SK-N-SH (cell line): ENCODE measurements at regions not wholly inside any gene's neighbourhood (a gene's known extent, or its start where the extent isn't known, plus 50 kb on each side); places are given as distances from the start of the nearest gene placed in this dataset.
"Not testable (repeated sequence)": the region's sequence is repeated elsewhere in the genome, so short reads cannot be mapped to it uniquely, and the experiment has no call there.

Experiments used
- CTCF ChIA-PET: fragments of 300-600, 350-600 bp; formaldehyde crosslinking; extraction: SDS; loops from one replicate; lab custom pipeline; 2021; lab: Yijun Ruan, JAX
- POLR2A ChIA-PET: fragments of 350-600 bp; sonication (Branson Sonifier 250); formaldehyde crosslinking; extraction: SDS; loops from one replicate; lab custom pipeline; 2020; ENCODE audit warnings: antibody characterized with exemption, inconsistent platforms; lab: Yijun Ruan, JAX
- DNase-seq: peaks from one replicate; pipeline ENCODE4 v3.0.0; 2012
- H2AFZ ChIP-seq: fragments of 200-600 bp; sonication (generic); 2 replicates; pipeline ENCODE4 v1.8.1; 2016; ENCODE audit warnings: antibody characterized with exemption, mild to moderate bottlenecking, low read depth
- H3F3A ChIP-seq: fragments of 200-600 bp; sonication (generic); replicated peaks from 2 replicates; pipeline ENCODE3; 2016; ENCODE audit warnings: antibody characterized with exemption, mild to moderate bottlenecking; ENCODE audit not compliant: insufficient read depth
- H3K27ac ChIP-seq, 2 experiments: fragments of 200-500 bp in 1 of 2; fragments of 200-600 bp in 1 of 2; sonication (Bioruptor generic) in 1 of 2; sonication (generic), shearing (Covaris generic) in 1 of 2; 2 replicates each; pipeline versions ENCODE4 v1.5.1 to v1.6.1; 2014 to 2016; ENCODE audit warnings: low read depth in 2 of 2, inconsistent platforms in 1 of 2, low read length in 1 of 2, mild to moderate bottlenecking in 1 of 2, mixed read lengths in 1 of 2
- H3K27me3 ChIP-seq: fragments of 200-600 bp; sonication (generic), shearing (Covaris generic); 2 replicates; pipeline ENCODE4 v1.6.1; 2016; ENCODE audit warnings: mixed run types; ENCODE audit not compliant: insufficient read depth
- H3K36me3 ChIP-seq, 2 experiments: fragments of 200-500 bp in 1 of 2; fragments of 200-600 bp in 1 of 2; sonication (Bioruptor generic) in 1 of 2; sonication (generic) in 1 of 2; replicated peaks in 1 of 2; 2 replicates each; pipeline versions ENCODE3 to v1.5.1; 2014 to 2016; ENCODE audit warnings: low read length in 1 of 2, mild to moderate bottlenecking in 1 of 2; ENCODE audit not compliant: insufficient read depth in 2 of 2, control insufficient read depth in 1 of 2
- H3K4me1 ChIP-seq, 2 experiments: fragments of 200-500 bp in 1 of 2; fragments of 200-600 bp in 1 of 2; sonication (Bioruptor generic) in 1 of 2; sonication (generic), shearing (Covaris generic) in 1 of 2; 2 replicates each; pipeline versions ENCODE4 v1.5.1 to v1.6.1; 2014 to 2016; ENCODE audit warnings: low read depth in 1 of 2, low read length in 1 of 2, mixed run types in 1 of 2; ENCODE audit not compliant: insufficient read depth in 2 of 2, control insufficient read depth in 1 of 2
- H3K4me2 ChIP-seq: fragments of 200-600 bp; sonication (generic), shearing (Covaris generic); 2 replicates; pipeline ENCODE4 v1.6.1; 2017; ENCODE audit warnings: mixed run types
- H3K4me3 ChIP-seq, 2 experiments: fragments of 200-500 bp in 1 of 2; fragments of 200-600 bp in 1 of 2; sonication (Bioruptor generic) in 1 of 2; sonication (generic), shearing (Covaris generic) in 1 of 2; 2 replicates each; pipeline versions ENCODE4 v1.5.1 to v1.8.1; 2014 to 2016; ENCODE audit warnings: low read depth in 2 of 2, inconsistent platforms in 1 of 2, low read length in 1 of 2, mild to moderate bottlenecking in 1 of 2, mixed read lengths in 1 of 2, moderate library complexity in 1 of 2
- H3K79me2 ChIP-seq: fragments of 200-600 bp; sonication (generic); 2 replicates; pipeline ENCODE4 v1.8.1; 2017; ENCODE audit warnings: mild to moderate bottlenecking; ENCODE audit not compliant: insufficient read depth
- H3K9ac ChIP-seq: fragments of 200-600 bp; sonication (generic); 2 replicates; pipeline ENCODE4 v1.6.1; 2017; ENCODE audit warnings: mixed run types
- H3K9me2 ChIP-seq: fragments of 200-600 bp; sonication (generic); 2 replicates; pipeline ENCODE4 v1.6.1; 2017; ENCODE audit warnings: mixed run types
- H3K9me3 ChIP-seq: fragments of 200-600 bp; sonication (generic); 2 replicates; pipeline ENCODE4 v1.6.1; 2017; ENCODE audit warnings: mixed run types, mild to moderate bottlenecking, moderate library complexity
- H4K20me1 ChIP-seq: fragments of 200-600 bp; sonication (generic); 2 replicates; pipeline ENCODE4 v1.6.1; 2017; ENCODE audit warnings: mild to moderate bottlenecking, mixed run types; ENCODE audit not compliant: insufficient read depth
- SMC3 ChIP-seq: IDR thresholded peaks from 2 replicates; pipeline ENCODE4 v1.6.1; 2012; ENCODE audit warnings: low read depth, low read length, improper control_type of control experiment
- WGBS: methylation state at CpG from one replicate; pipeline ENCODE4 v1.1.6; 2017; ENCODE audit warnings: low lambda C conversion rate; 5-methylcytosine and 5-hydroxymethylcytosine counted together

DNA sequence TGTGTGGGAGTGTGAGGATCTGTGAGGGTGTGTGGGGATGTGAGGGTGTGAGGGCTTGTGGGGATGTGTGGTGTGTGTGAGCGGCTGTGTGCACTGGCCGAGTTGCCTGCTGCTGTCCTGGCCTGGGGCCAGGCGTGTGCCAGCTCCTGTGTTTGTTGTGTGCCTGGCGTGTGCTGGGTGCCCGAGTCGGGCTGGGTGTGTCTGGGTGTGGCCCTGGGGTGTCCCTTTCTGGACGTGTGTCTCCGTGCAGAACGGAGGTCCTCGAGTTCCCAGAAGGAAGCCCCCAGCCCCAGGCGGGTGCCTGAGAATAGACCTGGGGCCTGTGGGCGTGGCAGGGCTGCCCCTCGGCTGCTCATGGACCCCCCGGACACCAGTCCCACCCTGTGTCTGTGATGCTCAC lies 157.7 kb downstream of the TMEM121 start:
- H3K27ac ChIP-seq, H4K20me1 ChIP-seq, H3K36me3 ChIP-seq, POLR2A ChIA-PET, H3K9me2 ChIP-seq, H2AFZ ChIP-seq, CTCF ChIA-PET, H3F3A ChIP-seq, H3K4me3 ChIP-seq, H3K79me2 ChIP-seq, DNase-seq, H3K4me1 ChIP-seq, H3K27me3 ChIP-seq, H3K4me2 ChIP-seq, H3K9me3 ChIP-seq, H3K9ac ChIP-seq: not testable (repeated sequence)
- 54% methylated on average over 3 of the region's 14 CpGs for WGBS

DNA sequence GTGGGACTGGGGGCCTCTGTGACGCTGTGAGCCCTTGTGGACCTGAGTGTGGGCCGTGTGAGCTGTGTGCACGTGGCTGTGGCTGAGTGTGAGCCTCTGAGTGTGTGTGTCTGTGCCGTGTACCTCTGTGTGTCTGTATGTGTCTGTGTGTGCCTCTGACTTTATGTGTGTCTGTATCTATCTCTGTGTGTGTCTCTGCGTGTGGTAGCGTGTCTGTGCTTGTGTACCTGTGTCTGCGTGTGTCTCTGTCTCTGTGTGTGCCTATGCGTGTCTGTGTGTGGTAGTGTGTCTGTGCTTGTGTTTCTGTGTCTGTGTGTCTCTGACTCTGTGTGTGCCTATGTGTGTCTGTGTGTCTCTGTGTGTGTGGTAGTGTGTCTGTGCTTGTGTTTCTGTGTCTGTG lies 158.2 kb downstream of the TMEM121 start:
- H3K4me1 ChIP-seq, H3K27me3 ChIP-seq, H3F3A ChIP-seq, H3K9ac ChIP-seq, H3K9me2 ChIP-seq, H3K36me3 ChIP-seq, H3K4me2 ChIP-seq, POLR2A ChIA-PET, DNase-seq, H3K79me2 ChIP-seq, H4K20me1 ChIP-seq, H3K9me3 ChIP-seq, H2AFZ ChIP-seq, CTCF ChIA-PET, H3K27ac ChIP-seq, H3K4me3 ChIP-seq: not testable (repeated sequence)
- 65% methylated on average over 7 of the region's 8 CpGs for WGBS

DNA sequence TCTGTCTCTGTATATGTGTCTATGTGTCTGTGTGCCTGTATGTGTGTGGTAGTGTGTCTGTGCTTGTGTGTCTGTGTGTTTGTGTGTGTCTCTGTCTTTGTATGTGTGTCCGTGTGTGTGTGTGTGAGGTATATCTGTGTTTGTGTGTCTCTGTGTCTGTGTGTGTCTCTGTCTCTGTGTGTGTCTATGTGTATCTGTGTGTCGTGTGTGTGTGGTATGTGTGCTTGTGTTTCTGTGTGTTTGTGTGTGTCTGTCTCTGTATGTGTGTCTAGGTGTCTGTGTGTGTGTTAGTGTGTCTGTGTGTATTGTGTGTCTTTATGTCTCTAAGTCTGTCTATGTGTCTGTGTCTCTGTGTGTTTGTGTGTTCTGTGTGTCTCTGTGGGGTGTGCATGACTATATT lies 158.6 kb downstream of the TMEM121 start:
- no peak overlapping the region for H3K4me2 ChIP-seq
- DNase-seq = no peak
- no peak overlapping the region for H3K9ac ChIP-seq
- H3K9me3 ChIP-seq = no peaks in the 10 kb centered on the region
- no peak overlapping the region for H3K4me3 ChIP-seq
- H4K20me1 ChIP-seq = no peaks in the 10 kb centered on the region
- TF ChIP-seq SMC3 = no peak
- no peak overlapping the region for H2AFZ ChIP-seq
- H3K4me1 ChIP-seq = no peaks in the 10 kb centered on the region
- H3K9me2 ChIP-seq = no peaks in the 10 kb centered on the region
- POLR2A ChIA-PET = no interaction called here
- no peaks in the 10 kb centered on the region for H3K36me3 ChIP-seq
- H3K79me2 ChIP-seq = no peaks in the 10 kb centered on the region
- no peaks in the 10 kb centered on the region for H3K27me3 ChIP-seq
- H3K27ac ChIP-seq = no peak overlapping the region
- no peaks in the 10 kb centered on the region for H3F3A ChIP-seq
- CTCF ChIA-PET = no interaction called here
- WGBS = 52% methylated on average over 2 of the region's 2 CpGs

DNA sequence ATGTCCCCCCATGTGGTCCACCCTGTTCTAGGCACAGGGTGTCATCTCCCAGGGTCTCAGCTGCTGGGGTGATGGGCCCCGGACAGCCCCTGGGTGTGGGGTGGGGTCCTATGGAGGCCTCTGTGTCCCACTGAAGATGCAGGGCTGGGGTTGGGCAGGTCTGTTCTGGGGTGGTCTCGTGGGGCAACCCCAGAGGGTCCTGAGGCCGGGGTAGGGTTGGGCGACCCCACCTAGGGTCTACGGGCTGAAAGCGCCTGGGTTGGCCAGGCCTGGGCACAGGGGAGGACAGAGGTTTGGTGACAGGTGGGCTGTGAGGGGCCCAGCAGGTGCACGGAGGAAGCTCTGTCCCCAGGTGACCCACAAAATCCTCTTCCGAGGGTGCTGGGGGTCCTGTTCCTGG lies 159.2 kb downstream of the TMEM121 start:
- H3K27ac ChIP-seq, H4K20me1 ChIP-seq, H3K79me2 ChIP-seq, CTCF ChIA-PET, H3K9me2 ChIP-seq, H2AFZ ChIP-seq, H3K27me3 ChIP-seq, H3K9ac ChIP-seq, POLR2A ChIA-PET, H3F3A ChIP-seq, DNase-seq, H3K4me1 ChIP-seq, H3K4me3 ChIP-seq, H3K9me3 ChIP-seq, H3K36me3 ChIP-seq, H3K4me2 ChIP-seq: not testable (repeated sequence)
- 40% methylated on average over 3 of the region's 8 CpGs for WGBS

DNA sequence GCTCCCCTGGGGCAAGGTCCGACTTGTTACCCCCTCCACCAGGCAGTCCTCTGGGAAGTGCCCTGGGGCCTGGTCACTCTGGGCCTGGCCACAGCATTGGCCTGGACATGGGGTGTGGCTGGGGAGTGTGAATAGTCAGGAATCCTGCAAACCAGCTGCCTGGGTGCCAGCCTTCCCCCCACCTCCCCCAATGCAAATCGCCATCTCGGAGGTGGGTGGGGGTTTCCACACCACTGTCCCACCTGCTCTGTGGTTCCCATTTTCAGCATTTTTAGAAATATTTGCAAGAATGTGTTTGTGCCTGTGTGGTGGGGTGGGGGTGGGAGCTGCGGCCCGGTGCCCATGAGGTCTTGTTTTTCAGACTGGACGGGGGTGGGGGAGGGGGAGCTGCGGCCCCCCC lies 159.7 kb downstream of the TMEM121 start:
- H3K4me3 ChIP-seq, H3F3A ChIP-seq, H4K20me1 ChIP-seq, H3K9me3 ChIP-seq, H3K9me2 ChIP-seq, DNase-seq, CTCF ChIA-PET, H3K27ac ChIP-seq, H3K79me2 ChIP-seq, POLR2A ChIA-PET, H3K36me3 ChIP-seq, H3K4me2 ChIP-seq, H2AFZ ChIP-seq, H3K27me3 ChIP-seq, H3K4me1 ChIP-seq, H3K9ac ChIP-seq: not testable (repeated sequence)
- no CpG with 5 or more reads among the region's 7 CpGs for WGBS

DNA sequence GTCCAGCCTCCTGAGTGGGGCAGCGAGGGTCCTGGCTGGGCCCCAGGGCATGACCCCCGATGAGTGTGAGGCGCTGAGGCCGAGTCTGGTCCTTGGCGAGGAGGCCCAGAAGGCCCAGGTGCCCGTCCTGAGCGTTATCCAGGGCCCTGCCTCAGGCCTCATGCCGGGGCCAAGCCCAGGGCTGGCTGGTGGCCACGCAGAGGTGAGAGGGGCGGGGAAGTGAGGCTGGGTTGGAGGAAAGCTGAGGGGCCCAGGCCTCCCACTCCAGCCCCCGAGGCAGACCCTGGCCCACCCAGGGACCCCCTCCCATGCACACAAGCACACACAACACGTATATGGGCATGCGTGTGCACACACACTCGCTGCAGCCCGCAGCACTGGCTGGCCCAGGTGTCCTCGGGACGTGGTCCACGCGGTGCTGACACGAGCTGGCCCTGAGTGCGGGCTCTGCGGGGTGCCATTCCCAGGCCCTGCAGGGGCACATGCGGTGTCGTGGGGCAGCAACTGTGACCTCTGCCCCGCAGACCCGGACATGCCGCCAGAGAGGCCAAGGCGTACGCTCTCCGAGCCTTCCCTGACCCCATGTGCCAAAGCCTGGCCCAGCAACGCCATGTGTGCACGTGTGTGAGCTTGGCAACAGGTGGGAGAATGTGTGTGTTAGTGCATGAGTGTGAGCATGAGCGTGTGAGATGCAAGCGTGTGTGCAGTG lies 160.2 kb downstream of the TMEM121 start:
- H3K4me1 ChIP-seq, H2AFZ ChIP-seq, H3K27ac ChIP-seq, DNase-seq, H3K4me2 ChIP-seq, H3K9me3 ChIP-seq, H3K9me2 ChIP-seq, H4K20me1 ChIP-seq, H3K27me3 ChIP-seq, H3K9ac ChIP-seq, CTCF ChIA-PET, POLR2A ChIA-PET, H3K36me3 ChIP-seq, H3K4me3 ChIP-seq, H3F3A ChIP-seq, H3K79me2 ChIP-seq: not testable (repeated sequence)
- WGBS = 69% methylated on average over 12 of the region's 34 CpGs
